Neural crest cell (in vitro differentiated cells): ENCODE measurements at regions not wholly inside any gene's neighbourhood (a gene's known extent, or its start where the extent isn't known, plus 50 kb on each side); places are given as distances from the start of the nearest gene placed in this dataset.

Experiments
- DNase-seq: peaks from one replicate; pipeline ENCODE4 v3.0.0; 2021; ENCODE audit warnings: low read depth, mixed read lengths, low spot score
- H3K27ac Mint-ChIP-seq: one replicate; pipeline ENCODE4 v1.8.0; 2021; ENCODE audit warnings: mild to moderate bottlenecking, mixed read lengths; ENCODE audit not compliant: unreplicated experiment
- H3K27me3 Mint-ChIP-seq: 2 replicates; pipeline ENCODE4 v1.8.0; 2021; ENCODE audit warnings: low read depth, mild to moderate bottlenecking, mixed read lengths
- H3K36me3 Mint-ChIP-seq: 2 replicates; pipeline ENCODE4 v1.8.0; 2021; ENCODE audit warnings: low read depth, mild to moderate bottlenecking, mixed read lengths
- H3K4me1 Mint-ChIP-seq: 2 replicates; pipeline ENCODE4 v1.8.0; 2021; ENCODE audit warnings: mixed read lengths
- H3K4me3 Mint-ChIP-seq: one replicate; pipeline ENCODE4 v1.8.0; 2021; ENCODE audit warnings: mild to moderate bottlenecking, mixed read lengths
- H3K9me3 Mint-ChIP-seq: 2 replicates; pipeline ENCODE4 v1.8.0; 2021; ENCODE audit warnings: mixed read lengths
- CTCF ChIP-seq: fragments of 200-600 bp; sonication (generic); conservative IDR thresholded peaks from 2 replicates; pipeline ENCODE4 v1.5.0; 2021; ENCODE audit warnings: antibody characterized with exemption, mild to moderate bottlenecking

DNA sequence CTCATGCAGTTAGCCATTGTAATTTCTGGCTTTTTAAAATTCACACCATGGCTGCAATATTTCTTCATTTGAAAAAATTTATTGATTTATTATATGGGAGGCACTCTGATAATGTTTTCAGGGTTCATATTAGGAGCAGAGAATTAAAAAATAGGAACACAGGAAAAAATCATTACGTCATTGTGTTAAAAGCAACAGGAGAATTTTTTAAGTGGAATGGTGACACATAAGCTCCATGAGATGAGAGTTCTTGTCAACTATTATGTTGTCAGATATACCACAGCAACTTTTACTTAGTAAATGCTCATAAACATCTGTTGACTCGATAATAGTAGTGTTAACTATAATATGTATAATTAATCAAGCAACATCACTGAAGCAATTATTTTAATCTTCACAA, 400.1 kb downstream of the TDRD3 start:
- Mint-ChIP-seq H3K27ac (no peak overlapping the region), H3K9me3 (no peaks in the 10 kb centered on the region), H3K36me3 (no peaks in the 10 kb centered on the region), H3K4me3 (no peak overlapping the region), H3K4me1 (peaks cover 6% of the 10 kb centered on the region), H3K27me3 (no peaks in the 10 kb centered on the region)
- TF ChIP-seq CTCF, result no peak
- no peak for DNase-seq

DNA sequence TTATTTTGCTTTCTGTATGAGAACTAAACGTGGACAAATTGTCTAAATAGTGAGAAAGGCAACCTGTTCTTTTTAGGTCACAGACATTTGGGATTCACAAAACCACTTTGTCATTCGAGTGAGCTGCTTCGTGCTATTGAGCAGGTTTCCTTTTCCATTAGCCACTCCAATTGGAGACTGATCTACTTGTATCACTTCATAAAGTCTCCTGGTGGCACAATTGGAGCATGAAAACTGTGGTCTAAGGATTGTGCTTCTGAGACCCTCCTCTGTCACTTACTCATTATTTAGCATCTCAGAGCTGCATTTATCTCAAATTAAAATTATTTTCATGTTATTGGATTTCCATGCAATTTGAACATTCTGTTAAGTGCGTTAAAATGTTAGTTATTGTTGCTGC, 397.7 kb downstream of the TDRD3 start:
- no peak overlapping the region for H3K27ac Mint-ChIP-seq
- peaks cover 6% of the 10 kb centered on the region for H3K4me1 Mint-ChIP-seq
- TF ChIP-seq CTCF, result no peak
- no peaks in the 10 kb centered on the region for H3K36me3 Mint-ChIP-seq
- H3K4me3 Mint-ChIP-seq, result no peak overlapping the region
- DNase-seq, result no peak
- H3K27me3 Mint-ChIP-seq, result no peaks in the 10 kb centered on the region
- H3K9me3 Mint-ChIP-seq, result no peaks in the 10 kb centered on the region

DNA sequence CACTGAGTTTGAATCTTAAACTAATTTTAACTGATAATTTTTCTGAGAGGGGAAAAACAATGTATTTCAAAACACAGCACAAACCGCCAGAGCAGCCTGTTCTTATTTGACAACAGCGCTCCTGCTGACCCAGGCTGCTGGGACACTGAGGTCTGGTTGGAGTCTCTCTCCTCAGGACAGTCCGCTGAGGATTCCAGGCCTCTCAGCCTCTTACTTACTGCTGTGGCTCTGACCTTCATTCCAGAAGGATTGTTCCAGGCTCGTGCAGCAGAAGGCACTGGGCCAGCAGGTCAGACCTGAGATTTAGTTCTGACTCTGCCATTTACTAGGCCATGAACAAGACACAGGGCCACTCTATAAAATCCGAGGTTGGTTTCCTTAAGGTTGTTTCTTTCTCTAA, 393.6 kb downstream of the TDRD3 start:
- Mint-ChIP-seq H3K36me3 (no peaks in the 10 kb centered on the region), H3K4me1 (peaks cover 6% of the 10 kb centered on the region), H3K27ac (no peak overlapping the region), H3K4me3 (no peak overlapping the region), H3K9me3 (no peaks in the 10 kb centered on the region), H3K27me3 (no peaks in the 10 kb centered on the region)
- no peak for DNase-seq
- TF ChIP-seq CTCF, result no peak

GRCh38 chr13:60788156-60788829, 391.3 kb downstream of the TDRD3 start:
- H3K4me1 Mint-ChIP-seq, result no peaks in the 10 kb centered on the region
- DNase-seq, result no peak
- no peak for TF ChIP-seq CTCF
- H3K27ac Mint-ChIP-seq, result no peak overlapping the region
- no peaks in the 10 kb centered on the region for H3K36me3 Mint-ChIP-seq
- no peaks in the 10 kb centered on the region for H3K27me3 Mint-ChIP-seq
- no peak overlapping the region for H3K4me3 Mint-ChIP-seq
- no peaks in the 10 kb centered on the region for H3K9me3 Mint-ChIP-seq

- Mint-ChIP-seq H3K4me3 (no peak overlapping the region), H3K9me3 (no peaks in the 10 kb centered on the region), H3K36me3 (no peaks in the 10 kb centered on the region), H3K27ac (no peak overlapping the region), H3K27me3 (no peaks in the 10 kb centered on the region), H3K4me1 (no peaks in the 10 kb centered on the region)
- no peak for TF ChIP-seq CTCF
- no peak for DNase-seq
These were observed 390.1 kb downstream of the TDRD3 start for GRCh38 chr13:60787083-60787482.
